HL-60 (cell line): ENCODE measurements at regions not wholly inside any gene's neighbourhood (a gene's known extent, or its start where the extent isn't known, plus 50 kb on each side); places are given as distances from the start of the nearest gene placed in this dataset.

Experiments
- CTCF ChIP-seq: IDR thresholded peaks from one replicate; pipeline ENCODE4 v1.5.1; 2011; ENCODE audit warnings: low read length, control low read depth, inconsistent platforms; ENCODE audit not compliant: insufficient read depth
- POLR2AphosphoS5 ChIP-seq: IDR thresholded peaks from 2 replicates; pipeline ENCODE4 v1.6.1; 2012; ENCODE audit warnings: low read depth
- SPI1 ChIP-seq: IDR thresholded peaks from 2 replicates; pipeline ENCODE4 v1.6.1; 2012; ENCODE audit warnings: low read depth, mild to moderate bottlenecking, borderline replicate concordance
- TF ChIP-seq, protein P1 (sequence below): IDR thresholded peaks from 2 replicates; pipeline ENCODE4 v1.6.1; 2012; ENCODE audit warnings: low read depth; ENCODE audit not compliant: insufficient replicate concordance

DNA sequence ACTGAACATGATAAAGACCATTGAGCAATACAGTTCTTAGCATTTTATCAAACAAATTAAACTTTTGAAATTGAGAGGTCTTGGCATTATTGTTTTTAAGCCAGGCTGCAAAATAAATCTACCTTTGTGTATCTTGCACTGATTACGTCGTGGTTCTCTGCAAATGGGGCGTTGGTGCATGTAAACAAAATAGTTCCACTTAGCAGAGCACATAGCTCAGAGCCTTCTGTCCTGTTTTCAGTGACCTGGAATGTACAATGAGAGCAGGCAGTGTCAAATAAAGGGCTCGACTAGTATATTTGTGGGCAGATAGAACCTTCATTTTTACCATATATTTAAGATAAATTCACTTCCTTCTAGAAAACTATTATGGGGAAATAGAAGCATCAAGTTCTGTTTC, 333.9 kb upstream of the SMIM30 start:
- TF ChIP-seq CTCF, result no peak
- no peak for TF ChIP-seq POLR2AphosphoS5
- TF ChIP-seq SPI1, result no peak
- TF ChIP-seq, protein P1, sequence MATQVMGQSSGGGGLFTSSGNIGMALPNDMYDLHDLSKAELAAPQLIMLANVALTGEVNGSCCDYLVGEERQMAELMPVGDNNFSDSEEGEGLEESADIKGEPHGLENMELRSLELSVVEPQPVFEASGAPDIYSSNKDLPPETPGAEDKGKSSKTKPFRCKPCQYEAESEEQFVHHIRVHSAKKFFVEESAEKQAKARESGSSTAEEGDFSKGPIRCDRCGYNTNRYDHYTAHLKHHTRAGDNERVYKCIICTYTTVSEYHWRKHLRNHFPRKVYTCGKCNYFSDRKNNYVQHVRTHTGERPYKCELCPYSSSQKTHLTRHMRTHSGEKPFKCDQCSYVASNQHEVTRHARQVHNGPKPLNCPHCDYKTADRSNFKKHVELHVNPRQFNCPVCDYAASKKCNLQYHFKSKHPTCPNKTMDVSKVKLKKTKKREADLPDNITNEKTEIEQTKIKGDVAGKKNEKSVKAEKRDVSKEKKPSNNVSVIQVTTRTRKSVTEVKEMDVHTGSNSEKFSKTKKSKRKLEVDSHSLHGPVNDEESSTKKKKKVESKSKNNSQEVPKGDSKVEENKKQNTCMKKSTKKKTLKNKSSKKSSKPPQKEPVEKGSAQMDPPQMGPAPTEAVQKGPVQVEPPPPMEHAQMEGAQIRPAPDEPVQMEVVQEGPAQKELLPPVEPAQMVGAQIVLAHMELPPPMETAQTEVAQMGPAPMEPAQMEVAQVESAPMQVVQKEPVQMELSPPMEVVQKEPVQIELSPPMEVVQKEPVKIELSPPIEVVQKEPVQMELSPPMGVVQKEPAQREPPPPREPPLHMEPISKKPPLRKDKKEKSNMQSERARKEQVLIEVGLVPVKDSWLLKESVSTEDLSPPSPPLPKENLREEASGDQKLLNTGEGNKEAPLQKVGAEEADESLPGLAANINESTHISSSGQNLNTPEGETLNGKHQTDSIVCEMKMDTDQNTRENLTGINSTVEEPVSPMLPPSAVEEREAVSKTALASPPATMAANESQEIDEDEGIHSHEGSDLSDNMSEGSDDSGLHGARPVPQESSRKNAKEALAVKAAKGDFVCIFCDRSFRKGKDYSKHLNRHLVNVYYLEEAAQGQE, result no peak
